ENCODE measurements at regions not wholly inside any gene's neighbourhood (a gene's known extent, or its start where the extent isn't known, plus 50 kb on each side); places are given as distances from the start of the nearest gene placed in this dataset.

DNA sequence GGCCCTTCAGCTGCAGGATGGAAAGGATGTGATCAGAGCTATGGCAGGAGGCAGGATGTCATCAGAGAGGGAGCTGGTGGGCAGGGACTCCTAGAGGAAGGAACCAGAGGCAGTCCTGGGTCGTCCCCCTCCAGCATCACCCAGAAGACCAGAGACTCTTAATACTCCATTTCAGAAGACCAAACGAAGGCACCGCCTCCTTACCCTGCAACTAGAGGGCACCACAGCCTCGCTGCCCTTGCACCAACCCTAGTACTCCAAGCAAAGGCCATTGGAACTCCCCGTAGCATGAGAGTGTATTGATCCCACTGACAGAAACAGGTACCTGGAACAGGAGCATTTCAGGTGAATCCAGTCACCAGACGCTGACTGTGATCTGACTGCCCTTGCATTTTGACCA is 598.1 kb downstream of the NPHP4 start:
- POLR2A ChIA-PET: no interaction called here
- CTCF ChIA-PET: no interaction called here
- Mint-ChIP-seq H3K36me3 (ENCODE audit: low read depth) (no peaks in the 10 kb centered on the region), H3K9me3 (peaks cover 4% of the 10 kb centered on the region), H3K27me3 (peaks cover 16% of the 10 kb centered on the region), H3K4me3 (no peak overlapping the region), H3K4me1 (peaks cover 2% of the 10 kb centered on the region), H3K27ac (no peak overlapping the region)
- DNase-seq: no peak

DNA sequence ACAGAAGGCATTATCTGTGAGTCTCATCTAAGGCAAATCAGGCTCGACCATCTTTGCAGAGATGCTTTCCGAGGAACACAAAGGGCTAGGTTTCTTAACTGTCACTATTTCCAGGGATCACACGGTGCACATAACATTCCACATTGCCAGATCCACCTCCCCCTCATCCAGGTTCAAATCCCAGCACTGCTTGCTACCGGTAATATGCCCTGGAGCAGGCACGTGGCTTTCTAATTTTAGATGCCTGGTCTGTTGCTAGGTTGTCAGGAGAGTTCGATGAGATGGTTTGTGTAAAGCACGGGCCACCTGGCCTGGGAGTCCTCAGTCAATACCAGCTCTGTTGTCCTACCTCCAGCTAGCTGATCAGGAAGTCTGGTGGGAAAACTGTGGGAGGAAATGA is 598.6 kb downstream of the NPHP4 start:
- H3K27me3 Mint-ChIP-seq: peaks cover 13% of the 10 kb centered on the region
- no peak for DNase-seq
- H3K27ac Mint-ChIP-seq: no peak overlapping the region
- no peak overlapping the region for H3K4me3 Mint-ChIP-seq
- H3K36me3 Mint-ChIP-seq (ENCODE audit: low read depth): no peaks in the 10 kb centered on the region
- H3K9me3 Mint-ChIP-seq: peaks cover 2% of the 10 kb centered on the region
- POLR2A ChIA-PET: no interaction called here
- CTCF ChIA-PET: interaction anchor here (0.9 kb wide), 1 partner anchor 68 kb away, joined by 3 read pairs; no protein-coding TSS in a partner anchor
- peaks cover 2% of the 10 kb centered on the region for H3K4me1 Mint-ChIP-seq

DNA sequence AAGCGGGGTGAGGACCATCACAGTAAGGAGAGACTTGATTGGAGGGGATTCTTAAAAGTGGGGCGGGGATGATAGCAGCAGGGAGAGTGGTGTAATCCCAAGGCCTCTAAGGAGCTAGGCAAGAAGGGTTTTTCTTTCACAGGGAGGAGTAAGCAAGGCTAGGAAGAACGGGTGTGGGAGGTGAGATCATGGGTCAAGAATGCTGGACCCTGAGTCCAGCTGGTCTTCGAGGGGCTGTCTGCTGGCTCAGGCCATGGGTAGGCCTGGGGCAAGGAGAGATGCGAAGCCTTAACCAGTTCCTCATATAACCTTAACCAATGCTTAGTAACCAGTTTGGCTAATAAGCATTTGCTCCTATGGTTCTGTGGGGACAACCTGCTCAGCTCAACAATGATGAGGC is 599.1 kb downstream of the NPHP4 start:
- no peak overlapping the region for H3K27ac Mint-ChIP-seq
- ChIA-PET CTCF (interaction anchor here (0.9 kb wide), 1 partner anchor 67 kb away, joined by 3 read pairs; no protein-coding TSS in a partner anchor), POLR2A (no interaction called here)
- peaks cover 2% of the 10 kb centered on the region for H3K4me1 Mint-ChIP-seq
- peaks cover 2% of the 10 kb centered on the region for H3K9me3 Mint-ChIP-seq
- no peak overlapping the region for H3K4me3 Mint-ChIP-seq
- no peak for DNase-seq
- no peaks in the 10 kb centered on the region for H3K36me3 Mint-ChIP-seq (ENCODE audit: low read depth)
- H3K27me3 Mint-ChIP-seq: peaks cover 14% of the 10 kb centered on the region

DNA sequence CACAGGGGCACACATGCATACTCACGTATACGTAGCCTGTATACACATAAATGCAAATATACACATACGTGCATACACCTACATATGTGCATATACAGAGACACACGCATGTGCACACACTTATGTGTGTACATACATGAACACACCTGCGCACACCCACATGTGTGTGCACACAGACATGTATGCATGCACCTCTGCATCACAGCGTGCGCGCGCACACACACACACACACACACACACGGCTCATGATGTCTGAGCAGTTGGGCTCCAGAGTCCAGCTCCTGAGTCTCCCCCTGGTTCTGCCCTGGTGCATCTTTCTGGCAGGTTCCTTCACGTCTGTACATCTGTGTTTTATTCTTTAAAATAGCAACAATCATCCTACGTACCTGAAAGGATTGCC is 600.5 kb downstream of the NPHP4 start:
- no peaks in the 10 kb centered on the region for H3K9me3 Mint-ChIP-seq
- H3K27me3 Mint-ChIP-seq: peaks cover 14% of the 10 kb centered on the region
- ChIA-PET POLR2A (no interaction called here), CTCF (no interaction called here)
- H3K4me3 Mint-ChIP-seq: no peak overlapping the region
- no peaks in the 10 kb centered on the region for H3K36me3 Mint-ChIP-seq (ENCODE audit: low read depth)
- no peak overlapping the region for H3K27ac Mint-ChIP-seq
- peaks cover 2% of the 10 kb centered on the region for H3K4me1 Mint-ChIP-seq
- no peak for DNase-seq

DNA sequence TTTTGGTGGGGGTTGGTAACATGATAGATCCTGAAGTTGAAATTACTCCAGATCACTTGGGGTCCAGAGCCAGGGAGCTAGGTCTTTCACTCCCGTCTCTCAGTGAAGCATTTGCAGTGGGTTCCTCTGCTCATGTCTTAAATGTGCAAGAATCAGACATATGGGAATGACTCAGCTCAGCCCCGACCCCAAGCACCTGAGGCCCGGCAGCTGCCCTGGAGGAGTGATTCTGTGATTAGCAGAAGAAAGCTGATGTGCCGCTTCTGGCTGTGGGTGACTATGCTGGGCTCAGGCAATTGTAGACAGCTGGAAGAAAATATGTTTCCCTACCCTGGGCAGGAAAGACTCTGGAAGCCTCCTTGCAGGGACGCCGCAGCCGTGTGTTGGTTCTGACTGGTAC is 601.7 kb downstream of the NPHP4 start:
- no peak for DNase-seq
- ChIA-PET CTCF (no interaction called here), POLR2A (no interaction called here)
- peaks cover 2% of the 10 kb centered on the region for H3K4me1 Mint-ChIP-seq
- peak overlapping the region; percentile 37 for H3K27ac Mint-ChIP-seq
- no peaks in the 10 kb centered on the region for H3K9me3 Mint-ChIP-seq
- peaks cover 13% of the 10 kb centered on the region for H3K27me3 Mint-ChIP-seq
- no peak overlapping the region for H3K4me3 Mint-ChIP-seq
- H3K36me3 Mint-ChIP-seq (ENCODE audit: low read depth): no peaks in the 10 kb centered on the region

DNA sequence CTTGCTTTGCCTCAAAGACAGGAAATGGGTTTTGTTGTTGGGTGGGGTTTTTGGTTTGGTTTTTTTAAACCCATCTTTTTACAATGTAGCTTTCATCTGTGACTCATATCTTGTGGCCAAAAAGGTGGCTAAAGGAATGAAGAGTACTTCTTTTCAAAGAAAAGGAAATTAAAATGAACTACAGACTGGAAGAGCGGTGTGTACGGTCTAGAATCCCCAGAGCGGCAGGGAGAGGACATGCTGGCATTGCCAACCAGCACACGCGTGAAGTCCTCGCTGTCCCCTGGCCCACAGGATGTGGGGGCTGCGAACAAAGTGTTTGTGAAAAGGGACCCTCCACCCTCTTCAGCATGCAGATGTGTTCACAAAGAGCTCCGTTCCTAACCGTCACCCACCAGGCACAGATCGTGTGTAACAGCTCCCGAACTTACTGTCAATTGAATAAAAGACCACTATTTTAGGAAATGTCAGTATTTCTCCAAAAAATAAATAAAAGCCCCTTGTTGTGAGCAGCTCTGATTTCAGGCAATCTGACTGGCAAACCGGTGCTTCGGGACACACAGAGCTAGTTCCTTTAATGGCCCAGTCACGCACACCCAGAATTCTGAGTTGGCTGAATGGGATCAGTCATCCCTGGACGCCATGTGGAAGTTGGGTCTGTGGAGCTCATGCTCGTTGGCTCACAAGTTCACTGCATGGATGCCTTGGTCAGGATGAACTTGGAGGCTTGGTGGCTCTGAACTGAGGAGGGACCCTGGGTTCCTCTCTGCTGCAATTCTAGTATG is 602.9 kb downstream of the NPHP4 start:
- Mint-ChIP-seq H3K4me3 (peak overlapping the region; percentile 57), H3K9me3 (no peaks in the 10 kb centered on the region), H3K4me1 (peaks cover 2% of the 10 kb centered on the region), H3K36me3 (ENCODE audit: low read depth) (no peaks in the 10 kb centered on the region), H3K27me3 (peaks cover 9% of the 10 kb centered on the region), H3K27ac (no peak overlapping the region)
- CTCF ChIA-PET: interaction anchor here (0.5 to 2.1 kb wide), 3 partner anchors 19 to 111 kb away, joined by 3 to 26 read pairs (median 4); no protein-coding TSS in a partner anchor
- peak; percentile 31 for DNase-seq
- POLR2A ChIA-PET: interaction anchor here (0.8 to 2.5 kb wide), 5 partner anchors 13 to 1395 kb away, joined by 3 to 37 read pairs (median 4); no protein-coding TSS in a partner anchor

DNA sequence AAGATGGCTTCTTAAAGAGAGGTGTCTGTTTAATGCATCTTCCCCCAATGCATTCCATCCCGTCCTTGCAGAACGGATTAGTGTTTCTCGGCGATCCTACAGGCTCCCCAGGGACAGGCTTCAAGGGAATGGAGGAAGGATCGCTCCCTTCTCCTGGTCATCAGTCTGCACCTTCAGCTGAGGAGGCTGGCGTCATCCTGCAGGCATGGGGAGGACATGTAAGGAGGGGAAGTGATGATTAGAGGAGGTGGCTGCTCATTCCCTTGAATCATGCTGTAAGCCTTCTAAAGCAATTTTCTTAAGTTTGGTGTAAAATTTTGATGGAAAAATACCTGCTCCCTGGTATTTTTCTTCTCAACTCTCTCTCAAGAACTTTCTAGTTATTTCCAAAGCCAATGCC is 603.6 kb downstream of the NPHP4 start:
- Mint-ChIP-seq H3K36me3 (ENCODE audit: low read depth) (no peaks in the 10 kb centered on the region), H3K4me1 (peaks cover 2% of the 10 kb centered on the region), H3K27me3 (peaks cover 9% of the 10 kb centered on the region), H3K4me3 (peak overlapping the region; percentile 57), H3K9me3 (no peaks in the 10 kb centered on the region), H3K27ac (no peak overlapping the region)
- ChIA-PET CTCF (interaction anchor here (0.8 to 2.1 kb wide), 2 partner anchors 18 to 45 kb away, joined by 3 to 26 read pairs; no protein-coding TSS in a partner anchor), POLR2A (interaction anchor here (0.8 to 2.5 kb wide), 5 partner anchors 12 to 1396 kb away, joined by 3 to 37 read pairs (median 4); no protein-coding TSS in a partner anchor)
- peak; percentile 35 for DNase-seq

DNA sequence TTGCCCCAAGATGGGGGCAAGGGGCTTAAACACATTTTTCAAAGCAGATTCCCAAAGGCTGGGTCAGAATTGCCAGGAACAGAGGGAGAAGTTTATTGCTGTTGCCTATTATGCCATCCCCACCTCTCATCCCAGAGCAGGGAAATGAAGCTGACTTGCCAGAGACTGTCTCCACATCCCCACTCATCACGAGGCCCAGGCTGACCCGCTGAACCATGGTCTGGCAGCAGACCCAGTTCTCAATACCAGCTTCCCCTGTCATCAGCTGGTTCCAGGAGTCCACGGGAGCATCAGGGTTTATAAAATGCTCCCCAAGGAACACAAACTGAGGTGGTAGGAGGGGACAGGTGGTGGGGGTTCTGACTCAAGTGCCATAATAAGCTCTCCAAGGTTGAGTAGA is 605.9 kb downstream of the NPHP4 start:
- Mint-ChIP-seq H3K4me1 (peaks cover 2% of the 10 kb centered on the region), H3K9me3 (no peaks in the 10 kb centered on the region), H3K27ac (no peak overlapping the region), H3K4me3 (no peak overlapping the region), H3K27me3 (peaks cover 13% of the 10 kb centered on the region), H3K36me3 (ENCODE audit: low read depth) (no peaks in the 10 kb centered on the region)
- POLR2A ChIA-PET: no interaction called here
- CTCF ChIA-PET: no interaction called here
- DNase-seq: no peak

DNA sequence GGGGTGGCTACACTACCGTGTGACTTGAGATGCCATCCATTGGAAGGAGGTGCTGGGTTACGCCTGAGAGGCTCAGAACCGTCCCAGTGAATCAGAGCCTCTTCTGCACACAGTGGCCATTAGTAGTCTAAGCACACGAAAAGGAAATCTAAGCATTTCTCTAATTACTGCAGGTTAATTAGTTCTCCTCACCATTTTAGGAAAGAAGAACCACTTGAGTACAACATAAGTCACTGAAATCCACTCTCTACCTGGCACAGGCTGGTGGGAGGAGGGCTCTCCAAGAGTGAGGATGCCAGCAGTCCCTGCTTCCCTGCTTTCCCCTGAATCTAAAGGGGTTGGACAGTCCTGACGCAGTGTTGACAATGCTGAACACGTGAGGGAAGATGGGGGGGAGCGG is 606.3 kb downstream of the NPHP4 start:
- no peak for DNase-seq
- Mint-ChIP-seq H3K4me3 (no peak overlapping the region), H3K36me3 (ENCODE audit: low read depth) (no peaks in the 10 kb centered on the region), H3K9me3 (no peaks in the 10 kb centered on the region), H3K27ac (no peak overlapping the region), H3K4me1 (peaks cover under 1% of the 10 kb centered on the region), H3K27me3 (peaks cover 12% of the 10 kb centered on the region)
- POLR2A ChIA-PET: no interaction called here
- CTCF ChIA-PET: no interaction called here

DNA sequence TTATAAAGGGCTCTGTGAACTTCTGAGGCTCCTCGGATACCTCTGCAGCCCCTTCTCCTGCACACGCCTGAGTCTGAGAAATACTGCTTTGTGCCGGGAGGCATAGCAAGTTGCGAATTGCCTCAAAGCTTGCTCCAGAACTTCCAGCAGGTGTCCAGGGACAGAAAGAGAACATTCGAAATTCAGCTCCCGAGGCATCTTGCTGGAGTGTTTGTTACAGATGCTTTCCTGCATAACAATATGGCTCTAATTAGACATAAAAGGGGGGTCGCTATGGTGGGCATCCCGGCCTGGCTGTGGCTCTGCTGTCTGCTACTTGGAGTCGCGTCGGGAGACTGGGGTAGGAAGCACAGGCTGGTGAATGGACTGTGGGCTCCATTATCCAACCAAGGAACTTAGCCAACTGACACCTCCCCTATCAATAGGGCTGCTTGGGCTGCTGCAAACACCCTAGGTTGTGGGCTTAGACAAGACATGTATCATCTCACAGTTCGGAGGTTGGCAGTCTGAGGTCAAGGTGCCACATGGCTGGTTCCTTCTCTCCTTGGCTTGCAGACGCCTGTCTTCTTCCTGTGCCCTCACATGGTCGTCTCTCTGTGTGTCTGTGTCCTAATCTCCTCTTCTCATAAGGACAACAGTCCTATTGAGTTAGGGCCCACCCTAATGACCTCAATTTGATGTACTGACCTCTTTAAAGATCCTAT is 607.0 kb downstream of the NPHP4 start:
- Mint-ChIP-seq H3K27ac (no peak overlapping the region), H3K4me1 (no peaks in the 10 kb centered on the region), H3K27me3 (peaks cover 14% of the 10 kb centered on the region), H3K36me3 (ENCODE audit: low read depth) (no peaks in the 10 kb centered on the region), H3K9me3 (no peaks in the 10 kb centered on the region), H3K4me3 (no peak overlapping the region)
- ChIA-PET CTCF (no interaction called here), POLR2A (no interaction called here)
- no peak for DNase-seq

DNA sequence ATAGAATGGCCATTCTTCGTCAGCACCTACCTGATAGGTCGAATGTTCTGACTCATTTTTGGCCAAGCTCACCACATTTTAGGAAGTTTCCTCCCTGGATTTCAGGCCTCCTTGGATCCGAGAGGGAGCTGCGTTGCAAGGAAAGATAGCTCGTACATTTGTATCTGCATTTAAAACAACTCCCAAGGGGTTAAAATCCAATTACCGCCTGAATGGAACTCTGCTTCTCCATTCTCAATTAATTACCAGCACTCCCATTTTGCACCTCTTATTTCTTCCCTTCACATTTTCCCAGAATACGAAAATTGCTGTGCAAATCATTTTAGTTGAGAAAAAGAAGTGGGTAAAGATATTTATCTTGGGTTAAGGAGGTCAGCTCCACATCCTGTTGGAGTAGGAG is 610.7 kb downstream of the NPHP4 start:
- CTCF ChIA-PET: no interaction called here
- Mint-ChIP-seq H3K4me3 (no peak overlapping the region), H3K9me3 (no peaks in the 10 kb centered on the region), H3K4me1 (no peaks in the 10 kb centered on the region), H3K27me3 (peaks cover 11% of the 10 kb centered on the region), H3K27ac (no peak overlapping the region), H3K36me3 (ENCODE audit: low read depth) (no peaks in the 10 kb centered on the region)
- POLR2A ChIA-PET: interaction anchor here (0.9 kb wide), 1 partner anchor 11 kb away, joined by 3 read pairs; no protein-coding TSS in a partner anchor
- DNase-seq: no peak

DNA sequence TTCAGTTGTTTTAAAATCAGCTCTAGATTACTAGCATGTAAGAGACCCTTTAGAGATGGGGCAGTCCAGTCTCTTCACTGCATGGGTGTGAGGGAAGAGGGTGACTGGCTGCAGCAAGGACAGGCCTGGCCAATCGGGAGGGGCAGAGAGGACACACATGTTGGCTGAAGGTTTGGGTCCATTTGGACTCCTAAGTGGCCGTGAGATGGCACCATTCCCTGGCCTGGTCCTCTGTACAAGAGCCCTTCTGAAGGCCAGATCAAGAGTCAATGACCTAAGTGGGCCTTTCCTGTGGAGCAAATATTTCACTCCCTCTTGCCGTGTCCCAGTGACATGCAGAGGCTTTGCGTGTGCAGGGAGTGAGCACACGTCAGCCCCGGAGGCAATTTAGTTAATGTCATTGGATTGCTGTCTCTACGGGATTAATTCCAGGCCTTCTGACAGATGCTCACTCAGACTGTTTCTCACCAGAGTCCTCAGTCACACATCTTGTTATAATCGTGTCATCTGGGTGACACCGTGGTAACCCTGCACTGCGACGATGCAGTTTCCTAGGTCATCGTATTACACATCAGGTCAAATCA is 613.0 kb downstream of the NPHP4 start:
- Mint-ChIP-seq H3K4me1 (no peaks in the 10 kb centered on the region), H3K27ac (no peak overlapping the region), H3K36me3 (ENCODE audit: low read depth) (no peaks in the 10 kb centered on the region), H3K4me3 (no peak overlapping the region), H3K9me3 (no peaks in the 10 kb centered on the region), H3K27me3 (peaks cover 11% of the 10 kb centered on the region)
- POLR2A ChIA-PET: no interaction called here
- DNase-seq: no peak
- CTCF ChIA-PET: interaction anchor here (1.3 kb wide), 1 partner anchor 9 kb away, joined by 3 read pairs; no protein-coding TSS in a partner anchor

DNA sequence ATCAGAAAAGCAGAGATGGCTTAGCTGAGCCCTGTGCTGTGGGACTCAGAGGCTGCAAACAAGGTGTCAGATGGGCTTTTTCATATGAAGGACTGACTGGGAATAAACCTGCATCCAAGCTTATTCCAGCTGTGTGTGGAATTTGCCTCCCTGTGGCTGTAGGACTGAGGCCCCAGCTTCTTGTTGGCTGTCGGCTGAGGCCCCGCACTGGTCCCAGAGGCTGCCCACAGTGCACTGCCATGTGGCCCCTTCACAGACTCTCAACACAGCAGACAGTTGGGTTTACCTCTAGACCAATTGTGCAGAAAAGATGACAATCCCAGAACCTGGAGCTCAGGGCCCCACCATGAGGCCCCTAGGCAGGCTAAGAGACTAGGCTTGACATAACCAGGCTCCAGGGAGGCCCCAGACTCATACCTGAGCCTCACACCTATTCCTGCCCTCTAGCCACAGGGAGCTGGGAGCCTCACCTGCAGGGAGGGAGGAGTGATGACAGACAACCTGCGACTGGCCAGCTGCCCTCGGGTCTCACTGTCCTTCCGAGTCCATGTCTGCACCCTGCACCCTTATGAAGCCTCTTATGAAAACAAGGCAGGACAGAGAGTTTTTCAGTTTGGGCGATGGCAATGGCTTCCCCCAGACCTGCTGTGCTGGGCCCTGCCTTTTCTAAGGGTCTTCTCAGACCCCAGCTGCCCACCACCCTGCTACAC is 615.5 kb downstream of the NPHP4 start:
- Mint-ChIP-seq H3K27me3 (peaks cover 3% of the 10 kb centered on the region), H3K36me3 (ENCODE audit: low read depth) (peaks cover 12% of the 10 kb centered on the region), H3K27ac (no peak overlapping the region), H3K4me1 (no peaks in the 10 kb centered on the region), H3K9me3 (peaks cover 11% of the 10 kb centered on the region), H3K4me3 (no peak overlapping the region)
- POLR2A ChIA-PET: interaction anchor here (1.0 to 2.0 kb wide), 2 partner anchors 10 to 12 kb away, joined by 3 to 5 read pairs; no protein-coding TSS in a partner anchor
- CTCF ChIA-PET: no interaction called here
- no peak for DNase-seq
